ENCODE measurements at regions not wholly inside any gene's neighbourhood (a gene's known extent, or its start where the extent isn't known, plus 50 kb on each side); places are given as distances from the start of the nearest gene placed in this dataset.

GRCh38 chr21:25490742-25491141, 116.5 kb downstream of the MRPL39 start:
- TF ChIP-seq EZH2 (IDR thresholded peaks at IDR 0.05) (no peak), POLR2AphosphoS5 (IDR thresholded peaks at IDR 0.05; ENCODE audit: borderline replicate concordance, low read depth, low read length) (no peak)

Data from SK-N-MC (cell line).